ENCODE measurements at regions not wholly inside any gene's neighbourhood (a gene's known extent, or its start where the extent isn't known, plus 50 kb on each side); places are given as distances from the start of the nearest gene placed in this dataset.

DNA sequence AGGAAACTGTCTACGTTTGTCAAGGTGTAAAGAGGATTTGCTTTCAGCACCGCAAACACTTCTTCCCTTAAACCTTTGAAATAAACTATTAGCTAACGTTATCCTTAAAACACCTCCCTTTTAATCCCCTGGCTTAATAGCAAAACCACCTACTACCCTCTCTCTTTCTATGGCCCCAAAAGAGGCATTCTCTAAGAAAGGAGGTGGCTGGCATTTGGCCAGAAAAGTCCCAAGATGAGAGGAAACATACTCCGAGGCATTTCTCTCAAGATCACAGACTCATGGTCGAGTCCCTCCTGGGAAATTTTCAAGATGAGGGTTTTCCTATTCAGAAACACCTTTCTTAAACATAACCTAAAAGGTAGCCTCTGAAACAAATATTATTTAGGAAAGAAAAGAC, 60.6 kb upstream of the VCX3B start:
- TF ChIP-seq, protein P1, sequence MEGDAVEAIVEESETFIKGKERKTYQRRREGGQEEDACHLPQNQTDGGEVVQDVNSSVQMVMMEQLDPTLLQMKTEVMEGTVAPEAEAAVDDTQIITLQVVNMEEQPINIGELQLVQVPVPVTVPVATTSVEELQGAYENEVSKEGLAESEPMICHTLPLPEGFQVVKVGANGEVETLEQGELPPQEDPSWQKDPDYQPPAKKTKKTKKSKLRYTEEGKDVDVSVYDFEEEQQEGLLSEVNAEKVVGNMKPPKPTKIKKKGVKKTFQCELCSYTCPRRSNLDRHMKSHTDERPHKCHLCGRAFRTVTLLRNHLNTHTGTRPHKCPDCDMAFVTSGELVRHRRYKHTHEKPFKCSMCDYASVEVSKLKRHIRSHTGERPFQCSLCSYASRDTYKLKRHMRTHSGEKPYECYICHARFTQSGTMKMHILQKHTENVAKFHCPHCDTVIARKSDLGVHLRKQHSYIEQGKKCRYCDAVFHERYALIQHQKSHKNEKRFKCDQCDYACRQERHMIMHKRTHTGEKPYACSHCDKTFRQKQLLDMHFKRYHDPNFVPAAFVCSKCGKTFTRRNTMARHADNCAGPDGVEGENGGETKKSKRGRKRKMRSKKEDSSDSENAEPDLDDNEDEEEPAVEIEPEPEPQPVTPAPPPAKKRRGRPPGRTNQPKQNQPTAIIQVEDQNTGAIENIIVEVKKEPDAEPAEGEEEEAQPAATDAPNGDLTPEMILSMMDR (IDR thresholded peaks at IDR 0.05) = no peak
- TF ChIP-seq POLR2A (IDR thresholded peaks at IDR 0.05) = no peak
- TF ChIP-seq EP300 (IDR thresholded peaks at IDR 0.05) = no peak

Data from gastroesophageal sphincter (tissue), 3 donors.